ENCODE measurements at regions not wholly inside any gene's neighbourhood (a gene's known extent, or its start where the extent isn't known, plus 50 kb on each side); places are given as distances from the start of the nearest gene placed in this dataset.

DNA sequence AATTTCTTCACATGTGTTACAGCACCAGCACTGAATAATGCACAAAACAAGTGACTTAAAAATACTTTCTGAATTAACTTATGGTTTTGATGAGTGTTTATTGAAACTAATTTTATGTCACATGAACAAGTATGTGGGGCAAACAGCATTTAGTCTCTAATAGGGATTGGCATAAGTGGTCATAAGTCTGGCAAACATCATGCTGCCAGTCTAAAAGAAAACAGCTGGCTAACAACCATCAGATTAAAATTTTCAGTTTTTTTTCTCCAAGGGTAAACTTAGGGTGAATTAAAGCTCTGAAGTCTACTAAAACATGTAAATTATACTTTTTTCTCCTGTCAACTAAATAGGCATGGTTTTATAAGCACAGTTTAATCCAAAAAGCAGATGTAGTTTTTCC is 1014.2 kb downstream of the FAT4 start:
- no peak for TF ChIP-seq CTCF (IDR thresholded peaks at IDR 0.05)
- no peak for TF ChIP-seq EP300 (IDR thresholded peaks at IDR 0.05)
- TF ChIP-seq POLR2A (IDR thresholded peaks at IDR 0.05) = no peak
- TF ChIP-seq POLR2AphosphoS5 (IDR thresholded peaks at IDR 0.05) = no peak
